H9 (cell line): ENCODE measurements at regions not wholly inside any gene's neighbourhood (a gene's known extent, or its start where the extent isn't known, plus 50 kb on each side); places are given as distances from the start of the nearest gene placed in this dataset.

Experiments used
- DNase-seq: peaks from one replicate; pipeline ENCODE4 v3.0.0-alpha.2; 2017
- H2AFZ ChIP-seq: one replicate; pipeline ENCODE4 v1.6.1; 2013; ENCODE audit warnings: mild to moderate bottlenecking, low read length, control low read depth, moderate library complexity
- H2AK5ac ChIP-seq: 2 replicates; pipeline ENCODE4 v1.6.1; 2013; ENCODE audit warnings: low read length, control low read depth, mixed read lengths; ENCODE audit not compliant: insufficient read length
- H2BK120ac ChIP-seq: one replicate; pipeline ENCODE4 v1.6.1; 2013; ENCODE audit warnings: low read depth, mild to moderate bottlenecking, low read length, control low read depth, inconsistent platforms; ENCODE audit not compliant: poor library complexity, severe bottlenecking
- H2BK12ac ChIP-seq: 2 replicates; pipeline ENCODE4 v1.6.1; 2013; ENCODE audit warnings: low read length, control low read depth, mixed read lengths, low read depth; ENCODE audit not compliant: insufficient read length
- H2BK15ac ChIP-seq: 2 replicates; pipeline ENCODE4 v1.6.1; 2013; ENCODE audit warnings: low read depth, low read length, control low read depth
- H2BK20ac ChIP-seq: one replicate; pipeline ENCODE4 v1.6.1; 2013; ENCODE audit warnings: low read depth, mild to moderate bottlenecking, low read length, control low read depth, inconsistent platforms; ENCODE audit not compliant: poor library complexity, severe bottlenecking
- H2BK5ac ChIP-seq: 2 replicates; pipeline ENCODE4 v1.6.1; 2013; ENCODE audit warnings: low read length, control low read depth, mixed read lengths; ENCODE audit not compliant: insufficient read length
- H3K14ac ChIP-seq: 2 replicates; pipeline ENCODE4 v1.6.1; 2013; ENCODE audit warnings: low read length, control low read depth; ENCODE audit not compliant: insufficient read depth
- H3K18ac ChIP-seq: 2 replicates; pipeline ENCODE4 v1.6.1; 2013; ENCODE audit warnings: low read depth, mild to moderate bottlenecking, mixed read lengths, low read length, control low read depth; ENCODE audit not compliant: insufficient read length
- H3K23ac ChIP-seq: 2 replicates; pipeline ENCODE4 v1.6.1; 2013; ENCODE audit warnings: low read length, control low read depth, mixed read lengths, low read depth; ENCODE audit not compliant: insufficient read length
- H3K23me2 ChIP-seq: 2 replicates; pipeline ENCODE4 v1.6.1; 2013; ENCODE audit warnings: low read depth, mild to moderate bottlenecking, mixed read lengths, low read length, control low read depth; ENCODE audit not compliant: insufficient read length, poor library complexity, severe bottlenecking
- H3K27ac ChIP-seq: 2 replicates; pipeline ENCODE4 v1.5.1; 2013; ENCODE audit warnings: low read length, control low read depth, mixed read lengths, low read depth; ENCODE audit not compliant: insufficient read length
- H3K27me3 ChIP-seq: 2 replicates; pipeline ENCODE4 v1.6.1; 2013; ENCODE audit warnings: low read length, control low read depth, inconsistent platforms; ENCODE audit not compliant: insufficient read depth
- H3K4ac ChIP-seq: 2 replicates; pipeline ENCODE4 v1.6.1; 2013; ENCODE audit warnings: low read depth, mild to moderate bottlenecking, control low read depth, inconsistent platforms, low read length, moderate library complexity
- H3K4me1 ChIP-seq: 2 replicates; pipeline ENCODE4 v1.6.1; 2013; ENCODE audit warnings: low read length, control low read depth, inconsistent platforms; ENCODE audit not compliant: insufficient read depth
- H3K4me2 ChIP-seq: 2 replicates; pipeline ENCODE4 v1.6.1; 2013; ENCODE audit warnings: low read length, control low read depth, mixed read lengths; ENCODE audit not compliant: insufficient read length, insufficient read depth
- H3K56ac ChIP-seq: 2 replicates; pipeline ENCODE4 v1.6.1; 2013; ENCODE audit warnings: low read depth, mild to moderate bottlenecking, mixed read lengths, low read length, control low read depth; ENCODE audit not compliant: insufficient read length
- H3K79me1 ChIP-seq: 2 replicates; pipeline ENCODE4 v1.6.1; 2013; ENCODE audit warnings: low read depth, mild to moderate bottlenecking, moderate library complexity, low read length, control low read depth, inconsistent platforms; ENCODE audit not compliant: insufficient read depth, poor library complexity, severe bottlenecking
- H3K79me2 ChIP-seq: 2 replicates; pipeline ENCODE4 v1.6.1; 2013; ENCODE audit warnings: low read length, control low read depth, inconsistent platforms; ENCODE audit not compliant: insufficient read depth
- H3K9ac ChIP-seq: 2 replicates; pipeline ENCODE4 v1.6.1; 2013; ENCODE audit warnings: low read length, control low read depth, mixed read lengths; ENCODE audit not compliant: insufficient read length; ENCODE audit errors: extremely low read depth
- H3K9me3 ChIP-seq: one replicate; pipeline ENCODE4 v1.6.1; 2013; ENCODE audit warnings: low read depth, low read length, inconsistent platforms; ENCODE audit not compliant: control insufficient read depth
- H3T11ph ChIP-seq: one replicate; pipeline ENCODE4 v1.6.1; 2013; ENCODE audit warnings: mild to moderate bottlenecking, low read length, control low read depth, inconsistent platforms
- H4K20me1 ChIP-seq: one replicate; pipeline ENCODE4 v1.6.1; 2013; ENCODE audit not compliant: control insufficient read depth, insufficient read length, insufficient read depth
- H4K5ac ChIP-seq: 2 replicates; pipeline ENCODE4 v1.6.1; 2013; ENCODE audit warnings: low read depth, mild to moderate bottlenecking, mixed read lengths, low read length, control low read depth; ENCODE audit not compliant: insufficient read length
- H4K8ac ChIP-seq: replicated peaks from 2 replicates; pipeline ENCODE4 v1.6.1; 2013; ENCODE audit warnings: low read length, control low read depth, mixed read lengths, low read depth; ENCODE audit not compliant: insufficient read length
- H4K91ac ChIP-seq: 2 replicates; pipeline ENCODE4 v1.6.1; 2013; ENCODE audit warnings: low read depth, mild to moderate bottlenecking, moderate library complexity, mixed read lengths, low read length, control low read depth; ENCODE audit not compliant: insufficient read length
- H3K27ac Mint-ChIP-seq, 3 experiments: 2 replicates in 2 of 3; 3 replicates in 1 of 3; pipeline ENCODE4 v1.8.0; 2020 to 2021; ENCODE audit warnings: mixed read lengths in 3 of 3, mild to moderate bottlenecking in 1 of 3, moderate library complexity in 1 of 3
- H3K27me3 Mint-ChIP-seq: 2 replicates; pipeline ENCODE4 v1.8.0; 2021; ENCODE audit warnings: low read depth, mild to moderate bottlenecking, moderate library complexity, mixed read lengths
- H3K36me3 Mint-ChIP-seq, 3 experiments: 2 replicates in 2 of 3; 3 replicates in 1 of 3; pipeline ENCODE4 v1.8.0; 2020 to 2021; ENCODE audit warnings: low read depth in 3 of 3, mixed read lengths in 3 of 3; ENCODE audit not compliant: insufficient read depth in 1 of 3
- H3K4me1 Mint-ChIP-seq, 2 experiments: 2 replicates each; pipeline ENCODE4 v1.8.0; 2020; ENCODE audit warnings: mixed read lengths in 2 of 2
- H3K4me3 Mint-ChIP-seq, 2 experiments: 2 replicates in 1 of 2; 3 replicates in 1 of 2; pipeline ENCODE4 v1.8.0; 2020 to 2021; ENCODE audit warnings: mild to moderate bottlenecking in 2 of 2, mixed read lengths in 2 of 2, moderate library complexity in 1 of 2
- H3K9me3 Mint-ChIP-seq, 2 experiments: 2 replicates in 1 of 2; 3 replicates in 1 of 2; pipeline ENCODE4 v1.8.0; 2020; ENCODE audit warnings: mild to moderate bottlenecking in 2 of 2, mixed read lengths in 2 of 2, moderate library complexity in 1 of 2
- WGBS: extraction: QIAGEN DNeasy Blood & Tissue Kit; methylation state at CpG from one replicate; pipeline ENCODE4 v1.1.7; 2013; ENCODE audit warnings: missing lambda C conversion rate, low lambda C conversion rate, mixed read lengths; ENCODE audit not compliant: insufficient read length; ENCODE audit errors: extremely low coverage; 5-methylcytosine and 5-hydroxymethylcytosine counted together
- TF ChIP-seq, protein P1 (sequence below): fragments of 200-600 bp; sonication (generic); conservative IDR thresholded peaks from 3 replicates; pipeline ENCODE4 v1.8.0; 2021; ENCODE audit warnings: antibody characterized with exemption, mild to moderate bottlenecking

- no peak overlapping the region for H3K4ac ChIP-seq
- H3K23ac ChIP-seq = no peak overlapping the region
- no peak overlapping the region for H2AFZ ChIP-seq
- TF ChIP-seq, protein P1, sequence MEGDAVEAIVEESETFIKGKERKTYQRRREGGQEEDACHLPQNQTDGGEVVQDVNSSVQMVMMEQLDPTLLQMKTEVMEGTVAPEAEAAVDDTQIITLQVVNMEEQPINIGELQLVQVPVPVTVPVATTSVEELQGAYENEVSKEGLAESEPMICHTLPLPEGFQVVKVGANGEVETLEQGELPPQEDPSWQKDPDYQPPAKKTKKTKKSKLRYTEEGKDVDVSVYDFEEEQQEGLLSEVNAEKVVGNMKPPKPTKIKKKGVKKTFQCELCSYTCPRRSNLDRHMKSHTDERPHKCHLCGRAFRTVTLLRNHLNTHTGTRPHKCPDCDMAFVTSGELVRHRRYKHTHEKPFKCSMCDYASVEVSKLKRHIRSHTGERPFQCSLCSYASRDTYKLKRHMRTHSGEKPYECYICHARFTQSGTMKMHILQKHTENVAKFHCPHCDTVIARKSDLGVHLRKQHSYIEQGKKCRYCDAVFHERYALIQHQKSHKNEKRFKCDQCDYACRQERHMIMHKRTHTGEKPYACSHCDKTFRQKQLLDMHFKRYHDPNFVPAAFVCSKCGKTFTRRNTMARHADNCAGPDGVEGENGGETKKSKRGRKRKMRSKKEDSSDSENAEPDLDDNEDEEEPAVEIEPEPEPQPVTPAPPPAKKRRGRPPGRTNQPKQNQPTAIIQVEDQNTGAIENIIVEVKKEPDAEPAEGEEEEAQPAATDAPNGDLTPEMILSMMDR = peak; percentile 42
- Mint-ChIP-seq H3K36me3 (peaks cover 0 to 5% (median 0%) of the 10 kb centered on the region in 3 experiments; a peak in 2 of 7 replicates), H3K9me3 (peaks cover 0 to 2% of the 10 kb centered on the region in 2 experiments; a peak in 1 of 5 replicates), H3K27ac (no peak overlapping the region), H3K4me1 (no peaks in the 10 kb centered on the region; a peak in 1 of 4 replicates), H3K27me3 (no peaks in the 10 kb centered on the region; the same call in 1 of the 2 replicates), H3K4me3 (no peak overlapping the region)
- no peak overlapping the region for H2BK5ac ChIP-seq
- no peaks in the 10 kb centered on the region for H3K27me3 ChIP-seq
- no peak overlapping the region for H2BK12ac ChIP-seq
- no peaks in the 10 kb centered on the region for H3K23me2 ChIP-seq
- no peaks in the 10 kb centered on the region for H3K79me2 ChIP-seq
- H3K27ac ChIP-seq = no peak overlapping the region
- H4K20me1 ChIP-seq = no peaks in the 10 kb centered on the region
- H3K4me1 ChIP-seq = no peaks in the 10 kb centered on the region
- no peak overlapping the region for H2BK120ac ChIP-seq
- no peak overlapping the region for H4K91ac ChIP-seq
- H3K79me1 ChIP-seq = no peaks in the 10 kb centered on the region
- H3K4me2 ChIP-seq = no peak overlapping the region
- H3K14ac ChIP-seq = no peak overlapping the region
- no peak overlapping the region for H4K5ac ChIP-seq
- H3T11ph ChIP-seq = no peak overlapping the region
- H2BK20ac ChIP-seq = no peak overlapping the region
- DNase-seq = no peak
- H4K8ac ChIP-seq = no peak overlapping the region
- H3K56ac ChIP-seq = no peak overlapping the region
- no peak overlapping the region for H2AK5ac ChIP-seq
- no peaks in the 10 kb centered on the region for H3K9me3 ChIP-seq
- no peak overlapping the region for H2BK15ac ChIP-seq
- H3K18ac ChIP-seq = no peak overlapping the region
- no peak overlapping the region for H3K9ac ChIP-seq
- no CpG with 5 or more reads among the region's 3 CpGs for WGBS
Observed at GRCh38 chr14:99065551-99065950, 206.4 kb downstream of the BCL11B start.
